GM19025 (cell line): ENCODE measurements at regions not wholly inside any gene's neighbourhood (a gene's known extent, or its start where the extent isn't known, plus 50 kb on each side); places are given as distances from the start of the nearest gene placed in this dataset.
"Not testable (repeated sequence)": the region's sequence is repeated elsewhere in the genome, so short reads cannot be mapped to it uniquely, and the experiment has no call there.

ENCODE experiments used
- ATAC-seq: cut with Tn5 transposase; IDR thresholded peaks from one replicate; pipeline ENCODE4 v1.9.1; 2021; ENCODE audit warnings: mild to moderate bottlenecking, low read depth, moderate library complexity; ENCODE audit not compliant: unreplicated experiment

DNA sequence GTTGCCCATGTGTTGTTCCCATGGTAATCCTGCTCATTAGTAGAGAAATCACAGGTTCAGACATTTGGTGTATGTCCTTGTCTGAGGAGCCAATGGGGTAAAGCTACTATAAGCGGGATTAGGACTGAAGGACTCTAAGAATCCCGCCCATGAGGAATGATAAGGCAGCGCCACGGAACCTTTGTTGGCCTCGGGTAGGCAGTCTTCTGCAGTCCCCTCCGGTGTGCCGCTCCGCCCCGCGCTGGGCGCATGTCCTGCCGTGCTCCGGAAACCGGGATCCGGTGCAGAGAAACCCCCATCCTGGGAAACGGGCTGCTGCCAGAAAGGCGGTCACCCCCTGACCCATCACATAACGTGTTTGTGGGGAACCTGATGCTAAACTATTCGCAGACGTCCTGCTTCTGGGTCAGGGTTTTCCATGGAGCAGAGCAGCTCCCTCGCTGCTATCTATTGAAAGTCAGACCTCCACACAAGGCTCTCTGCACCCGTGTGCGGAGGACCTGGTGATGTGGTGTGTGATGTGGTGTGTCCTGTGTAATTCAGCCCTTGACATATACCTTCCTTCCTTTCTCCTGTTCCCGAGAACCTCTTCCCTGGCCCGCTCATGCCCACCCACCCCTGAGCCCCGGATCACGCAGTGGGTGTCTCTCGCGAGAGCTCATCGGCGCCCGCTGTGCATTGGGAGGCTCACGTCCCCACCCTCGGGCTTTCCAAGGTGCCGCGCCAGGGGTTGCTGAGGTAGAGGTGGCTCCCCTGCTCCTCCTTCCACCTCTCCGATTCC, 220.8 kb upstream of the HSFY1 start:
- ATAC-seq, result peak; percentile 62

DNA sequence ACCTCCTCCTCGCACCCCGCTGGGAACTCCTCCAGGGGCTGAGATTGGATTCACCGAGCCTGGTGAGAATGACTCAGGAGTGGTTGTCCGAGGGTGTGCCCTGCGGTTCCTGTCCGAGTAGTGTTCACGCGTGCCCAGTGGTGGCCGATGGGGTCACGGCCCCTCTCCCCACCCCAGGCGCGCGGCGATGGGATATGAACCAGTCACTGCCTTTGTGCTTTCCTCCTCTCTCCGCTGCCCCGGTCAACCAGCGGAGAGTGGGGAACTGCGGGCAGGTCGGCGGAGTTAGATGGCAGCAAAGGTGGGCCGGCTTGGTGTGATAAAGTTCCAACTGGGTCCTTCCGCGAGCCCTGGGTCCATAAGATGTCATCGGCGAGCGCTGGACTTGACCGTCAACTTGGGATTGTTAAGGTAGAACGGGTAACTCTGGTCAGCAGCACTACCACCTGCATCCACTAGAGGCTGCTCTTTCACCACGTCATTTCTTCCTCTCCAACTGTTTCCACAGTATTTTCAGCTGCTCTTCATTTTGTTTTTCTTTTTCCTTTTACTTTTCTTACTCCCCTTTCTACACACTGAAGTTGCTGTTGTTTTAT, 220.1 kb upstream of the HSFY1 start:
- ATAC-seq, result peak; percentile 52

DNA sequence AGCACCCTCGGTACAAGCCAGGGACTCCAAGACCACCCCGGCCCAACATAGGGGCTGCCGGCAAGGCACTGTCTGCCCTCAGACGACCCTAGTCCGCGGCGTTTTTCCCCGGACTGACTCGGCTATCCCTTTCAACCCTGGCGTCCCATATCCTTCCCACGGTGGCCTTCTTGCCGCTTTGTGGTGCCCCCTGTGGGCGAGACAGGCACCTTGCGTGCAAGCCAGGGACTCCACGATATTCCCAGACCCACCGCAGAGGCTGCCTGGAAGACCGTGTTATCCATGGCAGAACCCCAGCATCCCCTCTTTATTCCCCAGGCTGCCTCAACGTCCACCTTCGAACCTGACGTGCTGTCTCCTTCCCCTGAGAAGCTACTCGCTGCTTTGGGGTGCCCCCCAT, 204.0 kb upstream of the HSFY1 start:
- not testable (repeated sequence) for ATAC-seq
